ENCODE measurements at regions not wholly inside any gene's neighbourhood (a gene's known extent, or its start where the extent isn't known, plus 50 kb on each side); places are given as distances from the start of the nearest gene placed in this dataset.

- TF ChIP-seq EP300 (IDR thresholded peaks at IDR 0.05), result no peak
- no peak for TF ChIP-seq CTCF (IDR thresholded peaks at IDR 0.05)
Observed at GRCh38 chr7:152987656-152988055, 228.1 kb downstream of the ACTR3B start.
